ENCODE measurements at regions not wholly inside any gene's neighbourhood (a gene's known extent, or its start where the extent isn't known, plus 50 kb on each side); places are given as distances from the start of the nearest gene placed in this dataset.

DNA sequence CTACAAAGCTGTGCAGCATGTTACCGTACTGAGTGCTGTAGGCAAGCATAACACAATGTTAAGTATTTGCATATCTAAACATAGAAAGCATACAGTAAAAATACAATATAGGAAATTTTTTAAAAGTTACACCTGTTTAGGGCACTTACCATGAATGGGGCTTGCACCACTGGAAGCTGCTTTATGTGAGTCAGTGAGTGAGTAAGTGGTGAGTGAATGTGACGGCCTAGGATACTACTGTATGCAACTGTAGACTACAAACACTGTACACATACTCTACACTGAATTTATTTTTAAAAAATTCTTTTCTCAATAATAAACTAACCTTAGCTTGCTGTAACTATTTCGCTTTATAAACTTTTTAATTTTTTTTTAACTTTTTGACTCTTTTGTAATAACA lies 82.1 kb upstream of the FSCB start:
- Histone ChIP-seq H3K36me3 (ENCODE audit: control insufficient read depth in 2 of 2, insufficient read depth in 2 of 2, low read length in 1 of 2) (no peaks in the 10 kb centered on the region), H3K27me3 (ENCODE audit: control insufficient read depth in 2 of 2, insufficient read depth in 1 of 2, low read length in 1 of 2) (no peaks in the 10 kb centered on the region), H3K27ac (ENCODE audit: low read depth in 1 of 2, low read length in 1 of 2) (no peak overlapping the region), H3K4me1 (ENCODE audit: control insufficient read depth in 2 of 2, insufficient read depth in 2 of 2, low read length in 2 of 2) (no peaks in the 10 kb centered on the region), H3K9me3 (ENCODE audit: control insufficient read depth in 2 of 2, insufficient read depth in 1 of 2, low read length in 1 of 2) (no peaks in the 10 kb centered on the region), H3K4me3 (ENCODE audit: low read length in 2 of 2) (no peak overlapping the region)
- WGBS: 94% methylated on average over 3 of the region's 3 CpGs
- DNase-seq (ENCODE audit: low read depth in 6 of 9, low spot score in 9 of 9): no peak

DNA sequence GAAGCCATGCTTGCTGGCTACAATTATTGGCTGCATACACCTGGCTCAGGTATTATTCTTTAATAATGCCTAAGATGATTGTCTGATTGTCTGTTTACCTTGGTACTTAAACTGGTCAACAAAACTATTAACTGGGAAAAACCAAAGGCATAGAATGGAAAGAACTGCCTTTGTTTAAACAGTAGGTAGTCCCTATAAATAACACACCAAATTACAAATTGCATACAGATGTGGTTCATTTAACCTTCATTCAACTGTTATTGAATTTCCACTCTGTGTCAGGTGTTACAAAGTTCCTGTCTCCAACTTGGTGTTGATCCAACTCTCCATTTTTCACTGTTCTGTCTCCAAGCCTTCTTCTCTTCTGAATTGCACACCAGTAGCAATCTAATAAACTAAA lies 79.8 kb upstream of the FSCB start:
- DNase-seq (ENCODE audit: low read depth in 6 of 9, low spot score in 9 of 9): no peak
- Histone ChIP-seq H3K4me3 (ENCODE audit: low read length in 2 of 2) (no peak overlapping the region), H3K27ac (ENCODE audit: low read depth in 1 of 2, low read length in 1 of 2) (no peak overlapping the region), H3K27me3 (ENCODE audit: control insufficient read depth in 2 of 2, insufficient read depth in 1 of 2, low read length in 1 of 2) (no peaks in the 10 kb centered on the region), H3K9me3 (ENCODE audit: control insufficient read depth in 2 of 2, insufficient read depth in 1 of 2, low read length in 1 of 2) (no peaks in the 10 kb centered on the region), H3K4me1 (ENCODE audit: control insufficient read depth in 2 of 2, insufficient read depth in 2 of 2, low read length in 2 of 2) (no peaks in the 10 kb centered on the region), H3K36me3 (ENCODE audit: control insufficient read depth in 2 of 2, insufficient read depth in 2 of 2, low read length in 1 of 2) (no peaks in the 10 kb centered on the region)

- Histone ChIP-seq H3K4me3 (ENCODE audit: low read length in 2 of 2) (no peak overlapping the region), H3K27me3 (ENCODE audit: control insufficient read depth in 2 of 2, insufficient read depth in 1 of 2, low read length in 1 of 2) (no peaks in the 10 kb centered on the region), H3K27ac (ENCODE audit: low read depth in 1 of 2, low read length in 1 of 2) (no peak overlapping the region), H3K9me3 (ENCODE audit: control insufficient read depth in 2 of 2, insufficient read depth in 1 of 2, low read length in 1 of 2) (peaks cover 1 to 13% of the 10 kb centered on the region in 2 donors), H3K36me3 (ENCODE audit: control insufficient read depth in 2 of 2, insufficient read depth in 2 of 2, low read length in 1 of 2) (no peaks in the 10 kb centered on the region), H3K4me1 (ENCODE audit: control insufficient read depth in 2 of 2, insufficient read depth in 2 of 2, low read length in 2 of 2) (no peaks in the 10 kb centered on the region)
- DNase-seq (ENCODE audit: low read depth in 6 of 9, low spot score in 9 of 9): no peak
Measured at GRCh38 chr14:44576356-44576755, 69.3 kb upstream of the FSCB start.

GRCh38 chr14:44567997-44568396 lies 60.9 kb upstream of the FSCB start:
- Histone ChIP-seq H3K27me3 (ENCODE audit: control insufficient read depth in 2 of 2, insufficient read depth in 1 of 2, low read length in 1 of 2) (no peaks in the 10 kb centered on the region), H3K9me3 (ENCODE audit: control insufficient read depth in 2 of 2, insufficient read depth in 1 of 2, low read length in 1 of 2) (peaks cover 0 to 4% of the 10 kb centered on the region in 2 donors), H3K36me3 (ENCODE audit: control insufficient read depth in 2 of 2, insufficient read depth in 2 of 2, low read length in 1 of 2) (no peaks in the 10 kb centered on the region), H3K4me1 (ENCODE audit: control insufficient read depth in 2 of 2, insufficient read depth in 2 of 2, low read length in 2 of 2) (no peaks in the 10 kb centered on the region), H3K27ac (ENCODE audit: low read depth in 1 of 2, low read length in 1 of 2) (no peak overlapping the region), H3K4me3 (ENCODE audit: low read length in 2 of 2) (no peak overlapping the region)
- no peak for DNase-seq (ENCODE audit: low read depth in 6 of 9, low spot score in 9 of 9)
- WGBS: 89% methylated on average over 1 of the region's 1 CpG

DNA sequence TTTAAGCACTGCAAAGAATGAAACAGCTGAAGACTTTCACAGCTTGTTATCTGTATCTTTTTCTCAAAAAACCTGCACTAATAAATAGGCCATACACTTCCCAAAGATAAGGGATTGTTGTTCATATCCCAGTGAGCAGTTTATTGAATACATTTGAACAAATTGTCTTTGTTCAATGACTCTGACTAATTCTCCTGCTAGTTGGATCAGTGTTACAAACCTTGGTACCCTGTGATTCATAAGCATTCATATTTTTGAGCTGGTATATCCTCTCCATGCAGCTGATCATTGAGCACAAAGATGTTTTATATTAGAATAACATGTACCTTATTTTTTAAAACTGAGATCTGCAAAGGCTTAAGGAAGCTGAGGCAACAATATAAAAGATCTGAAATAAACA lies 58.9 kb upstream of the FSCB start:
- no peak overlapping the region for H3K4me3 ChIP-seq (ENCODE audit: low read length in 2 of 2)
- DNase-seq (ENCODE audit: low read depth in 6 of 9, low spot score in 9 of 9): no peak
- no peaks in the 10 kb centered on the region for H3K27me3 ChIP-seq (ENCODE audit: control insufficient read depth in 2 of 2, insufficient read depth in 1 of 2, low read length in 1 of 2)
- H3K4me1 ChIP-seq (ENCODE audit: control insufficient read depth in 2 of 2, insufficient read depth in 2 of 2, low read length in 2 of 2): no peaks in the 10 kb centered on the region
- H3K27ac ChIP-seq (ENCODE audit: low read depth in 1 of 2, low read length in 1 of 2): no peak overlapping the region
- H3K9me3 ChIP-seq (ENCODE audit: control insufficient read depth in 2 of 2, insufficient read depth in 1 of 2, low read length in 1 of 2): peaks cover 0 to 4% of the 10 kb centered on the region in 2 donors
- H3K36me3 ChIP-seq (ENCODE audit: control insufficient read depth in 2 of 2, insufficient read depth in 2 of 2, low read length in 1 of 2): no peaks in the 10 kb centered on the region

GRCh38 chr14:44564908-44565307 lies 57.8 kb upstream of the FSCB start:
- Histone ChIP-seq H3K27ac (ENCODE audit: low read depth in 1 of 2, low read length in 1 of 2) (no peak overlapping the region), H3K27me3 (ENCODE audit: control insufficient read depth in 2 of 2, insufficient read depth in 1 of 2, low read length in 1 of 2) (no peaks in the 10 kb centered on the region), H3K4me3 (ENCODE audit: low read length in 2 of 2) (no peak overlapping the region), H3K9me3 (ENCODE audit: control insufficient read depth in 2 of 2, insufficient read depth in 1 of 2, low read length in 1 of 2) (peaks cover 0 to 4% of the 10 kb centered on the region in 2 donors), H3K36me3 (ENCODE audit: control insufficient read depth in 2 of 2, insufficient read depth in 2 of 2, low read length in 1 of 2) (no peaks in the 10 kb centered on the region), H3K4me1 (ENCODE audit: control insufficient read depth in 2 of 2, insufficient read depth in 2 of 2, low read length in 2 of 2) (no peaks in the 10 kb centered on the region)
- 83% methylated on average over 2 of the region's 2 CpGs for WGBS
- no peak for DNase-seq (ENCODE audit: low read depth in 6 of 9, low spot score in 9 of 9)
